ENCODE measurements at regions not wholly inside any gene's neighbourhood (a gene's known extent, or its start where the extent isn't known, plus 50 kb on each side); places are given as distances from the start of the nearest gene placed in this dataset.

- no peaks in the 10 kb centered on the region for H3K36me3 ChIP-seq (ENCODE audit: insufficient read depth, low read length)
- no peak overlapping the region for H3K27ac ChIP-seq (ENCODE audit: low read depth, low read length, poor library complexity, severe bottlenecking)
- H3K4me2 ChIP-seq (ENCODE audit: low read length), result no peak overlapping the region
- no peaks in the 10 kb centered on the region for H3K9me3 ChIP-seq (ENCODE audit: low read length)
- H3K4me1 ChIP-seq (ENCODE audit: insufficient read depth, low read length, severe bottlenecking), result no peaks in the 10 kb centered on the region
- TF ChIP-seq CTCF (IDR thresholded peaks at IDR 0.05; ENCODE audit: low read length) (no peak), EZH2 (IDR thresholded peaks at IDR 0.05; ENCODE audit: borderline replicate concordance, low read length) (no peak)
- no peak overlapping the region for H2AFZ ChIP-seq (ENCODE audit: low read length)
- H3K9me2 ChIP-seq (ENCODE audit: low read depth, low read length), result no peaks in the 10 kb centered on the region
- H3K27me3 ChIP-seq (ENCODE audit: insufficient read depth, low read length), result 0 out of 2 replicates have a peak, but pooled peaks cover 3% of the 10 kb centered on the region
- no peaks in the 10 kb centered on the region for H4K20me1 ChIP-seq (ENCODE audit: insufficient read depth, low read length)
- no peak overlapping the region for H3K4me3 ChIP-seq (ENCODE audit: low read depth, low read length, poor library complexity, severe bottlenecking)
- H3K79me2 ChIP-seq (ENCODE audit: insufficient read depth, low read length), result no peaks in the 10 kb centered on the region
- H3K9ac ChIP-seq (ENCODE audit: low read length), result no peak overlapping the region
- H3F3A ChIP-seq (ENCODE audit: insufficient read depth, low read length), result no peaks in the 10 kb centered on the region
These were observed 134.4 kb downstream of the MAF start for GRCh38 chr16:79466111-79466510.

- H3K36me3 ChIP-seq (ENCODE audit: insufficient read depth, low read length), result no peaks in the 10 kb centered on the region
- no peak overlapping the region for H3K9ac ChIP-seq (ENCODE audit: low read length)
- H3K4me2 ChIP-seq (ENCODE audit: low read length), result no peak overlapping the region
- H3K9me3 ChIP-seq (ENCODE audit: low read length), result no peaks in the 10 kb centered on the region
- 0 out of 2 replicates have a peak, but pooled peaks cover 3% of the 10 kb centered on the region for H3K27me3 ChIP-seq (ENCODE audit: insufficient read depth, low read length)
- no peaks in the 10 kb centered on the region for H3K79me2 ChIP-seq (ENCODE audit: insufficient read depth, low read length)
- no peaks in the 10 kb centered on the region for H3K4me1 ChIP-seq (ENCODE audit: insufficient read depth, low read length, severe bottlenecking)
- H3K4me3 ChIP-seq (ENCODE audit: low read depth, low read length, poor library complexity, severe bottlenecking), result no peak overlapping the region
- no peaks in the 10 kb centered on the region for H3K9me2 ChIP-seq (ENCODE audit: low read depth, low read length)
- no peak overlapping the region for H3K27ac ChIP-seq (ENCODE audit: low read depth, low read length, poor library complexity, severe bottlenecking)
- no peaks in the 10 kb centered on the region for H3F3A ChIP-seq (ENCODE audit: insufficient read depth, low read length)
- TF ChIP-seq EZH2 (IDR thresholded peaks at IDR 0.05; ENCODE audit: borderline replicate concordance, low read length), result no peak
- TF ChIP-seq CTCF (IDR thresholded peaks at IDR 0.05; ENCODE audit: low read length), result no peak
- H2AFZ ChIP-seq (ENCODE audit: low read length), result no peak overlapping the region
- H4K20me1 ChIP-seq (ENCODE audit: insufficient read depth, low read length), result no peaks in the 10 kb centered on the region
These were observed 136.7 kb downstream of the MAF start for GRCh38 chr16:79463841-79464240.

- Histone ChIP-seq H3K9ac (ENCODE audit: low read length) (no peak overlapping the region), H3K79me2 (ENCODE audit: insufficient read depth, low read length) (no peaks in the 10 kb centered on the region), H3K27me3 (ENCODE audit: insufficient read depth, low read length) (no peaks in the 10 kb centered on the region), H3K27ac (ENCODE audit: low read depth, low read length, poor library complexity, severe bottlenecking) (no peak overlapping the region), H3F3A (ENCODE audit: insufficient read depth, low read length) (no peaks in the 10 kb centered on the region), H3K4me3 (ENCODE audit: low read depth, low read length, poor library complexity, severe bottlenecking) (no peak overlapping the region), H3K4me1 (ENCODE audit: insufficient read depth, low read length, severe bottlenecking) (no peaks in the 10 kb centered on the region), H3K4me2 (ENCODE audit: low read length) (no peak overlapping the region), H2AFZ (ENCODE audit: low read length) (no peak overlapping the region), H4K20me1 (ENCODE audit: insufficient read depth, low read length) (no peaks in the 10 kb centered on the region), H3K9me3 (ENCODE audit: low read length) (no peaks in the 10 kb centered on the region), H3K36me3 (ENCODE audit: insufficient read depth, low read length) (no peaks in the 10 kb centered on the region), H3K9me2 (ENCODE audit: low read depth, low read length) (no peaks in the 10 kb centered on the region)
- TF ChIP-seq CTCF (IDR thresholded peaks at IDR 0.05; ENCODE audit: low read length) (no peak), EZH2 (IDR thresholded peaks at IDR 0.05; ENCODE audit: borderline replicate concordance, low read length) (no peak)
These were observed 144.5 kb downstream of the MAF start for GRCh38 chr16:79456036-79456435.
